Endothelial cell of umbilical vein (primary cell): ENCODE measurements at regions not wholly inside any gene's neighbourhood (a gene's known extent, or its start where the extent isn't known, plus 50 kb on each side); places are given as distances from the start of the nearest gene placed in this dataset.

ENCODE experiments used
- BruUV-seq: library from RNA; stranded (reverse); fragments of 400-500 nt; replicated peaks from 2 replicates; lab custom pipeline; 2021; lab: Mats Ljungman, UMichigan
- CTCF ChIA-PET: fragments of 300-600, 350-600 bp; sonication (Branson Sonifier 250); formaldehyde crosslinking; loops from one replicate; lab custom pipeline; 2021; ENCODE audit warnings: antibody characterized with exemption, inconsistent platforms; lab: Charles Lee
- POLR2A ChIA-PET: fragments of 300-600, 350-600 bp; sonication (Branson Sonifier 250); formaldehyde crosslinking; loops from one replicate; lab custom pipeline; 2021; ENCODE audit warnings: antibody characterized with exemption, inconsistent platforms; lab: Charles Lee
- DNase-seq: peaks from one replicate; pipeline ENCODE4 v3.0.0-alpha.2; 2011; ENCODE audit warnings: low read depth, low spot score
- FAIRE-seq: peaks from 2 replicates; lab custom pipeline; 2011; peaks lifted over from hg19 to GRCh38; lab: Jason Lieb, UNC
- H2AFZ ChIP-seq: 2 replicates; pipeline ENCODE4 v1.6.0; 2012; ENCODE audit warnings: low read depth, low read length, control low read depth, inconsistent platforms
- H3K27ac ChIP-seq: 2 replicates; pipeline ENCODE4 v1.5.1; 2011; ENCODE audit warnings: low read depth, mild to moderate bottlenecking, control low read depth, low read length, moderate library complexity; ENCODE audit not compliant: insufficient read depth
- H3K27me3 ChIP-seq, 2 experiments: 2 replicates each; pipeline versions ENCODE4 v1.6.0 to v1.6.1; 2011; ENCODE audit warnings: low read length in 2 of 2, mixed read lengths in 1 of 2; ENCODE audit not compliant: control insufficient read depth in 2 of 2, insufficient read depth in 2 of 2
- H3K36me3 ChIP-seq, 2 experiments: 2 replicates in 1 of 2; 3 replicates in 1 of 2; pipeline ENCODE4 v1.5.1; 2011; ENCODE audit warnings: low read length in 2 of 2, mild to moderate bottlenecking in 1 of 2, moderate library complexity in 1 of 2; ENCODE audit not compliant: control insufficient read depth in 2 of 2, insufficient read depth in 2 of 2; ENCODE audit errors: extremely low read depth in 1 of 2
- H3K4me1 ChIP-seq: 3 replicates; pipeline ENCODE4 v1.5.1; 2011; ENCODE audit warnings: mild to moderate bottlenecking, low read length; ENCODE audit not compliant: control insufficient read depth, insufficient read depth; ENCODE audit errors: extremely low read depth
- H3K4me2 ChIP-seq: 2 replicates; pipeline ENCODE4 v1.6.1; 2011; ENCODE audit warnings: low read length, control low read depth, mixed read lengths; ENCODE audit not compliant: insufficient read depth
- H3K4me3 ChIP-seq, 3 experiments: fragments of 200-600 bp in 1 of 3; sonication (generic), shearing (Covaris generic) in 1 of 3; replicated peaks in 1 of 3; 2 replicates each; pipeline ENCODE4 v1.5.1; 2011 to 2016; ENCODE audit warnings: control low read depth in 3 of 3, low read length in 3 of 3, mild to moderate bottlenecking in 2 of 3, inconsistent platforms in 1 of 3, low read depth in 1 of 3, moderate library complexity in 1 of 3; ENCODE audit not compliant: insufficient read depth in 1 of 3
- H3K79me2 ChIP-seq: 2 replicates; pipeline ENCODE4 v1.6.0; 2012; ENCODE audit warnings: low read length, inconsistent platforms; ENCODE audit not compliant: control insufficient read depth, insufficient read depth
- H3K9ac ChIP-seq: replicated peaks from 2 replicates; pipeline ENCODE3; 2011; ENCODE audit warnings: low read length, control low read depth; ENCODE audit not compliant: insufficient read depth; ENCODE audit errors: extremely low read depth
- H3K9me1 ChIP-seq: replicated peaks from 3 replicates; pipeline ENCODE4 v1.6.0; 2011; ENCODE audit warnings: mild to moderate bottlenecking, low read length; ENCODE audit not compliant: control insufficient read depth, insufficient read depth; ENCODE audit errors: extremely low read depth
- H3K9me3 ChIP-seq: replicated peaks from 2 replicates; pipeline ENCODE4 v1.5.1; 2012; ENCODE audit warnings: low read length, inconsistent platforms; ENCODE audit not compliant: control insufficient read depth, insufficient read depth
- H4K20me1 ChIP-seq: replicated peaks from 2 replicates; pipeline ENCODE3; 2011; ENCODE audit warnings: mild to moderate bottlenecking, low read length; ENCODE audit not compliant: control insufficient read depth, insufficient read depth; ENCODE audit errors: extremely low read depth
- EZH2 ChIP-seq: IDR thresholded peaks from 2 replicates; pipeline ENCODE4 v1.6.1; 2012; ENCODE audit warnings: borderline replicate concordance, low read depth, mild to moderate bottlenecking, moderate library complexity, low read length, inconsistent platforms; ENCODE audit not compliant: severe bottlenecking
- GATA2 ChIP-seq: IDR thresholded peaks from 2 replicates; pipeline ENCODE4 v1.7.0; 2011; ENCODE audit warnings: low read depth, mild to moderate bottlenecking, moderate library complexity, mixed read lengths, low read length; ENCODE audit not compliant: insufficient read length, insufficient read depth
- JUN ChIP-seq: IDR thresholded peaks from 2 replicates; pipeline ENCODE4 v1.6.1; 2011; ENCODE audit warnings: borderline replicate concordance, low read depth; ENCODE audit not compliant: insufficient read length, insufficient read depth
- MYC ChIP-seq: IDR thresholded peaks from one replicate; pipeline ENCODE4 v1.6.1; 2011; ENCODE audit warnings: mild to moderate bottlenecking, low read depth, low read length
- POLR2AphosphoS5 ChIP-seq: IDR thresholded peaks from 2 replicates; pipeline ENCODE4 v1.6.1; 2012; ENCODE audit warnings: low read depth, mild to moderate bottlenecking, control low read depth, low read length, moderate library complexity; ENCODE audit not compliant: insufficient read depth
- dilution Hi-C: fragments of 300-500 bp; cut with MboI; formaldehyde crosslinking; loops from one replicate; pipeline ENCODE4 v1.15.0; 2019; ENCODE audit warnings: low sequenced_read_pairs; ENCODE audit not compliant: extremely low pct_ligation_motif_present
- intact Hi-C: fragments of 100-400 bp; cut with micrococcal nuclease; formaldehyde crosslinking; loops from one replicate; pipeline ENCODE4 v1.10.0; 2022
- TF ChIP-seq, protein P1 (sequence below), 2 donors: IDR thresholded peaks; 1 replicate in 1 of 2; 2 replicates in 1 of 2; pipeline ENCODE4 v1.5.1; 2011; ENCODE audit warnings: low read length in 2 of 2, mild to moderate bottlenecking in 2 of 2, moderate library complexity in 2 of 2, control low read depth in 1 of 2, inconsistent platforms in 1 of 2, low read depth in 1 of 2; ENCODE audit not compliant: insufficient read depth in 1 of 2; ENCODE audit errors: extremely low read depth in 1 of 2
- TF ChIP-seq, protein P2 (sequence below): IDR thresholded peaks from 2 replicates; pipeline ENCODE4 v1.6.1; 2011; ENCODE audit not compliant: insufficient read depth, insufficient read length

- no TSS peak for BruUV-seq
- Histone ChIP-seq H3K4me3 (no peak overlapping the region), H3K79me2 (no peaks in the 10 kb centered on the region), H3K9me1 (no peaks in the 10 kb centered on the region), H3K36me3 (no peaks in the 10 kb centered on the region), H2AFZ (no peak overlapping the region), H4K20me1 (no peaks in the 10 kb centered on the region), H3K9ac (no peak overlapping the region), H3K27me3 (peaks cover 0 to 5% of the 10 kb centered on the region in 2 experiments), H3K9me3 (no peaks in the 10 kb centered on the region), H3K4me1 (no peaks in the 10 kb centered on the region), H3K4me2 (no peak overlapping the region), H3K27ac (no peak overlapping the region)
- DNase-seq: no peak
- POLR2A ChIA-PET: no interaction called here
- TF ChIP-seq POLR2AphosphoS5: no peak
- TF ChIP-seq EZH2: no peak
- no peak for TF ChIP-seq GATA2
- TF ChIP-seq MYC: no peak
- TF ChIP-seq, protein P1, sequence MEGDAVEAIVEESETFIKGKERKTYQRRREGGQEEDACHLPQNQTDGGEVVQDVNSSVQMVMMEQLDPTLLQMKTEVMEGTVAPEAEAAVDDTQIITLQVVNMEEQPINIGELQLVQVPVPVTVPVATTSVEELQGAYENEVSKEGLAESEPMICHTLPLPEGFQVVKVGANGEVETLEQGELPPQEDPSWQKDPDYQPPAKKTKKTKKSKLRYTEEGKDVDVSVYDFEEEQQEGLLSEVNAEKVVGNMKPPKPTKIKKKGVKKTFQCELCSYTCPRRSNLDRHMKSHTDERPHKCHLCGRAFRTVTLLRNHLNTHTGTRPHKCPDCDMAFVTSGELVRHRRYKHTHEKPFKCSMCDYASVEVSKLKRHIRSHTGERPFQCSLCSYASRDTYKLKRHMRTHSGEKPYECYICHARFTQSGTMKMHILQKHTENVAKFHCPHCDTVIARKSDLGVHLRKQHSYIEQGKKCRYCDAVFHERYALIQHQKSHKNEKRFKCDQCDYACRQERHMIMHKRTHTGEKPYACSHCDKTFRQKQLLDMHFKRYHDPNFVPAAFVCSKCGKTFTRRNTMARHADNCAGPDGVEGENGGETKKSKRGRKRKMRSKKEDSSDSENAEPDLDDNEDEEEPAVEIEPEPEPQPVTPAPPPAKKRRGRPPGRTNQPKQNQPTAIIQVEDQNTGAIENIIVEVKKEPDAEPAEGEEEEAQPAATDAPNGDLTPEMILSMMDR (IDR thresholded peaks at IDR 0.05; ENCODE audit: extremely low read depth in 1 of 2, insufficient read depth in 1 of 2, low read depth in 1 of 2, low read length in 2 of 2): no peak
- TF ChIP-seq JUN: no peak
- TF ChIP-seq, protein P2, sequence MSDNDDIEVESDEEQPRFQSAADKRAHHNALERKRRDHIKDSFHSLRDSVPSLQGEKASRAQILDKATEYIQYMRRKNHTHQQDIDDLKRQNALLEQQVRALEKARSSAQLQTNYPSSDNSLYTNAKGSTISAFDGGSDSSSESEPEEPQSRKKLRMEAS: no peak
- dilution Hi-C loops: no loop called here
- CTCF ChIA-PET: interaction anchor here (1.4 kb wide), 1 partner anchor 16 kb away, joined by 3 read pairs; no protein-coding TSS in a partner anchor
- intact Hi-C loops: no loop called here
- FAIRE-seq: no peak
These were observed 137.4 kb downstream of the EHF start for GRCh38 chr11:34758262-34758661.
